GM04504 (cell line): ENCODE measurements at regions not wholly inside any gene's neighbourhood (a gene's known extent, or its start where the extent isn't known, plus 50 kb on each side); places are given as distances from the start of the nearest gene placed in this dataset.

Source experiments
- DNase-seq: peaks from one replicate; pipeline ENCODE4 v3.0.0-alpha.2; 2012; ENCODE audit warnings: low read depth

DNA sequence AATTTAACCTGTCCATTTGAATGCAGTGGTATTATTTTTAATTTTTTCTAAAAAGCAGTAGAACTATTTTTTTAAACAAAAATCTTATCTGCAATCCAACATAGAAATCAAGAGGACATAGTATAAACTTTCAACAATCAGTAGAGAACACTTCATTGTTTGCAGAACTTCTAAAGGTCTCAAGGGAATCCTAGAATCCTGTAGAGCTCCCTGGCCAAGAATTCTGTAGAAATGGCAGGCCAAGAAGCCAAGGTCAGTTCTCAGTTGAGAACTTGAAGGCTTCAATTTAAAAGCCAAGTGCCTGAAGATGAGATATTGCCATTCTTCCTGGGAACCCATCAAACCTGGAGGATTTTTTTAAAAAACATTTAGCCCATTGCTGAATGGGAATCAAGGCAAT, 199.2 kb upstream of the KLF4 start:
- DNase-seq, result no peak

DNA sequence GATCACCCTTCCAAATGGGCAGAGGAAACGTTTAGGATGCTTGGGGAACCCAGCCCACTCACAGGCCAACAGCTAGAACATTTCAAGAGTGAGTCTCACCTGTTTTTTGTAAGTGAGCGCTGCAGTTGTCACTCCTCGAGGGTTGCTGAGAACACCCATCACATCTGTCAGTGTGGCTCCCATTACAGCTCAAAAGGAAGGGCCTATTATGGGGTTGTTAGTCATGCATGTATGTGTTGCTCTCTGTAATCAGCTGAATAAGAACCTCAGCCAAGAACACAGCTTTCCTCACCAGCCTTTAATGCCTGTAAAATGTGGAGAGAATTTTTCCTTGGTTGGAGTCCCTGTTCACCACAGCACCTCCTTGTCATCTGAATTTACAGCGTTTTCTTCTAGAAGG, 196.3 kb upstream of the KLF4 start:
- no peak for DNase-seq

DNA sequence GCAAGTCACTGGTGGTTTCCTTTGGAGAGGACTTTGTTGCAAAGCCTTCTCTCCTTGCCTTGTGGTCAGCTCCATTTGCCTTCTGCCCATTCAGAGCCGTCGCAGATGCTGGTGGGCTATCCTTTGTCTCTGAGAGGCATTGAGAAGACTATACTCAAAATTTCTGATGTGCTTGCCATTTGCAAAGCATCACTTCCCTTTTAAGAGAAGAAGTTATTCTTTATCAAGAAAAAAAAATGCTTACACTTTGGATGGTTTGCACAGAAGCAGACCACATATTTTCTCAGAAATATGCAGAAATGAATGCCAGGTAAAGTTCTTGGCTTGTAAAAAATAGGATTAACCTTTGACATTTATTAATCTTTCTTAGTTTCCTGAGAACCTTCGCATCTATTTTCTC, 195.8 kb upstream of the KLF4 start:
- DNase-seq, result no peak

DNA sequence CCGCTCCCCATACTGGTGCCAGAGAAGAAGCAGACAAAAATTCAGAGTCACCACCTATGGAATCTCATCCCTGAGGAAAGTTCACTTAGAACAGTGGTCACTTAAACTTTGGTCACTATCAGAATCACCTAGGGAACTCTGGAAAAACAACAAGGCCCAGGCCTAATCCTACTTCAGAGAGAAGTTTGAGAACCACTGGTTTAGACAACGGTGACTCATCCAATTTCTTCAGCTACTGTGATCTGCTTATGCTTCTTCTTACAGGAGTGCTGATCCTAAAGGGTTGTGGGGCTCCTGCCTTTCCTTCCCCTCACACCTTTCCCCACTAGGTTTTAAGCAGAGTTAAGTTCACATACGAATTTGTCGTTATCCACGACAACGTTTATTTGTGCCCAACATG, 194.7 kb upstream of the KLF4 start:
- no peak for DNase-seq

DNA sequence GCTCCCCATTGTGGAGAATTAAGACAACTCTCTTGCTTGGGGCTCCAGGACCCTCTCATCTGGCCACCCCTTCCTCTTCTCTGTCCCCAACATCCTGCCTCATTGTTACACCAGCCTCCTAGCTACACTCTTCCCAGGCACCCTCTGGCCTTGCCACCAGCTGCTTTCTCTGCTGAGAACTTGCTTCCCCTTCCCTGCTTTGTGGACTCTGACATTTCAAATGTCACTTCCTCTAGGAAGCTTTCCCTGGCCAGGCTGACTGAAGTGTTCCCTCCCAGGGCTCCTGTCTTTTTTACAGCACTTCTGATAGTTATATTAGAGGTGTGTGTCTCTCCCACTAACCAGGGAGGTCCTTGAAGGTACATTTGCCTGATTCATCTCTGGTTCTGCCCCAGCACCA, 194.0 kb upstream of the KLF4 start:
- DNase-seq, result no peak

DNA sequence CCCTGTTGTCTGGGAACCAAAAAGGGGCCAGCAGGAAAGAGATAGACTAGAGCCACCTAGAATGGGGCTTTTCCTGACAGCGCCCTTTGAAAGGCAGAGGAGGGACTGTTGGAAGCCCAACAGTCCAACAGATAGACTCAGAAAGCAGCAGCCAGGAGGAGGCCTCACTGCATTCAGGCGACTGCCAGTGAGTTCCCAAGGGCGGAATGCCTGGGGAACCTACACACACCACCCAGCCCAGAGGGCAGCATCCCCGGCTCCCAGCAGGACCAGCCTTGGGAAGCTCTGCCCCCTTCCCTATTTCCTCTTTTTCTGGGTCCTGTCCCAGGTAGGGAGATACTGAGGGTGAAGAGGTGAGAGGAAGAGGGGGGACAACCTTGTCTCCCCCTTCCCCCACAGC, 192.4 kb upstream of the KLF4 start:
- DNase-seq, result no peak

GRCh38 chr9:107675351-107676259, 186.0 kb upstream of the KLF4 start:
- DNase-seq, result no peak

DNA sequence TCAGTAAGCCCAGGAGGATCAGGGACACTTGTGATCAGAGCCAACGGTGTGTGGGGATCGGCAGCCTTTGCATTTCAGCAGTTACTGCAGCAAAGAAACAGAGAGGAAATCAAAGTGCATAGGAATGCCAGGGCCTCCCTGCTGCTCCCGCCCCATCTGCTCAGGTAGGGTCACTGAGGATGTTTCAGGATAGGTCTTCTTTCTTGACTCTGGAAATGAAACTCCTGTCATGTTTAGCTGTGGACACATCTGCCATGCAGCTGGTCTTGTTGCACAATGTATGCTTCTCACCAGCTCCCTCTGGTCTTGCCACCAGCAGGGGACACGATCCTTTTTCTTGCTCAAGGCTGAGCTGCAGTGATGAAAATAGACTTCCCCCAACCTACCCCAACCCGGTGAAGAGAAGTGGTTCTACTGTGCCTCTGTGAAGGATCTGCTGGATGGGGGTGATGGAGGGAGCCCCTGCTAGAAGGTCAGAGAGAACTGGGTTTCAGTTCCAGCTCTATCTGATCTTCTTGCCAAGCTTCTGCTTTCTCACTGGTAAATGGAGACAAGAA, 185.2 kb upstream of the KLF4 start:
- peak; percentile 38 for DNase-seq

DNA sequence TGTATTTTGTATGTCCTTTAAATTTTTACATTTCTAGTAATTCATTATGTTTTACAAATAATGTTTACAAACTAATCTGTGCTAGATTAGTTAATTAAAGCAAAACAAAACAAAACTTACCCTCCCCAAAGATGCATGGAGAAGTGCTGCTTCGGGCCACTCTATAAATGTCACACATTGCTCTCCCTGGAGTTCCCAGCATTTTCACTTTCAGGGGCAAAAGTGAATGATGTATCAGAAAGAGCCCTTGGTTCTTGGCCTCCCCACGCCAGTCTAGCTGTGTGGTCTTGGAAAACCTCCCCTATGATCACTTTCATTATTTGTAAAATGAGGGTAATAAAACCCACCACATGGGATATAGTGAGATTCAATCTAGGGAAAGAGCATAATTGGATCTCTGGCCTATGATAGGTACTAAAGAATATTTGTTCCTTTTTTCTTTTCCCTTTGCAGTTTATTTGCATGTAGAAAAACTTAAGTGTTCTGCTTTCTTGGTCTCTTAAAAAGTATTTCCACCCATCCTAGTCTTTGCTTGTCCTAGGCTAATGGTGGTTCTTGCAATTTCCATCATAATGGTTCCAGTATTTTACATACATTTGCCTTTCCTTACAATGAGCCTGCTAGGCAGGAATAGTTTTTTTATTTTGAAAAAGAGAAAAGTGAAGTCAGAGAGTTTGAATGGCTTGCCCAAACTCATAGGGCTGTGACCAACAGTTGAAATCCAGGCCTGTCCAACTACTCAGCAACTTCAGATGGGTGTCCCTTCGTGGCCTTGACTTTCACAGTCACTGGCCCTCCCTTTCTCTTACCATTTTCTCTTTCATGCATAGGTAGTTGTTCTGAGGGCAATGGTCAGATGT, 184.5 kb upstream of the KLF4 start:
- no peak for DNase-seq

GRCh38 chr9:107671588-107671987, 182.0 kb upstream of the KLF4 start:
- no peak for DNase-seq

GRCh38 chr9:107669422-107669821, 179.9 kb upstream of the KLF4 start:
- DNase-seq, result no peak

DNA sequence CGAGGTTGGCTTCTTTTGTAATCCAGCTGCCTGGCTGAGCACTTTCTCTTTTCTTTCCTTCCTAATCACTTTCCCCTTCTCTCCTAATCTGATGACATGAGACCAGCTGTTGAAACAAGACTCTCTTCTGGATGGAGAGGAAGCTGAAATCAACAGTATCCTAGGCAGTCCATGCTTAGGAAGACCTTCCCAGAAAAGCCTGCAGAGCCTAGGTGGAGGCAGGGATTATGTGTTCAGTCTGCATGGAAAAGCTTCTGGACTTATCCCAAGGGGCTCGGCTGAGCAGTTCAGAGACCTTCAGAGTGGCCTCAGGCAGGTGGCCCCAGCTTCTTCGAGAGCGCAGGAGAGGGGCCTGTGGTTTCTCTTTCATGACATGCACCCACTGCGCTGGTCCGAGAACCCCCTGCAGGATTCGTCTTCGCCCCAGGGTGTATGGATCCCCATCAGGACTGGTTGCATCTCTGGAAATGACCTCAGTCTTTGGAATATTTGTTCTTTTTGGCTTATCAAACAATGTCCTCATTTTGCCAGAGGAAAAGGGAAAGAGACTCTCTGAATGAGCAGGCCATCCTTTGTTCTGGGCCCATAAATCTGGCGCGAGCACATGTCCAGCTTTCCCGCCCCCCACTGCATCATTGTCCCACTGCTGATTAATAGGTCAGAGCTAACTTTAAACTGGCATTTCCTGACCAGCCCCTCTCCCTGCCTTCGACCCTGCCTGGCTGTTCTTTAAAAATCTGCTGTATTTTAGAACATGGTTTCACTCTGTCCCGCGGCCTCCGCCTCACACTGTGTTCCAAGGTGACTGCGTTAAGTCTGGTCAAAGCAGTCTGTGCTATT, 177.9 kb upstream of the KLF4 start:
- no peak for DNase-seq

- no peak for DNase-seq
Observed at GRCh38 chr9:107665057-107665456, 175.5 kb upstream of the KLF4 start.

GRCh38 chr9:107660976-107661375, 171.4 kb upstream of the KLF4 start:
- DNase-seq, result no peak

- DNase-seq, result no peak
Observed at GRCh38 chr9:107653263-107653821, 163.8 kb upstream of the KLF4 start.

DNA sequence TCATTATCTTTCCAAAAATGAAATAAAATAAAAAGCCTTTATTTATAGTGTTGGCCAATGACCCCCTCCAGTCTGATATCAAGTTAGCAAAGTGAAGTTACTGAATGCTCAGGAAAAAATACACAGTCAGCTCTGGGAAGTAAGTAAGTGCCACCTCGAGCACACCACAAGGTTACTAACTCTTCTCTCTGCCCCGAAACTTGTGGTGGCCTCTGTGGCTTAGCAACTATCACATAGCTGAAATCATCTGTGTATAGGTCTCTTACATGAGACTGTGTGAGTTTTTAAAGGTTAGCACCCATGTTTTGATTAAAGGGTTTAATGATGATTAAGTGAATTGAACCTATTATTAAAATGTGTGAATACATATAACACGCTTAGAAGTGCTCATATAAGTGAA, 161.4 kb upstream of the KLF4 start:
- DNase-seq, result no peak

DNA sequence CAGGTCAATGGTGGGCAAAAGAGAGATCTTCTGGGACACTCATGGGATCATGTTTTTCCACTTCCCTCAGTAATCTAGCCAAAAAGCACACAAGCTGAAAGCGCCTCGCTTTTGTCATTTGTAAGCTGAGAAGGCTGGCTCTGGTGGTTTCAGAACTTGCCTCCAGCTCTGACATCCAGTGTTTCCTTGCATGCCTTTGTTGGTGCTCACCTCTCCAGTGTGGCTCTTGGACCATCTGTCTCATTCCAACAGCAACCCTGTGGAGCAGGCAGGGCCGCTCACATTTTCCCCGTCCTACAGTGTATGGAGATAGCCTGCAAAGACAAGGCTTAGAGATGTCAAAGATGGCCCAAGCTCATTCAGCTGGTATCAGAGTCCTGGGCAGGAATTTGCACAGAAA, 160.8 kb upstream of the KLF4 start:
- DNase-seq, result no peak

GRCh38 chr9:107648153-107648715, 158.7 kb upstream of the KLF4 start:
- no peak for DNase-seq

GRCh38 chr9:107647611-107648010, 158.0 kb upstream of the KLF4 start:
- no peak for DNase-seq

DNA sequence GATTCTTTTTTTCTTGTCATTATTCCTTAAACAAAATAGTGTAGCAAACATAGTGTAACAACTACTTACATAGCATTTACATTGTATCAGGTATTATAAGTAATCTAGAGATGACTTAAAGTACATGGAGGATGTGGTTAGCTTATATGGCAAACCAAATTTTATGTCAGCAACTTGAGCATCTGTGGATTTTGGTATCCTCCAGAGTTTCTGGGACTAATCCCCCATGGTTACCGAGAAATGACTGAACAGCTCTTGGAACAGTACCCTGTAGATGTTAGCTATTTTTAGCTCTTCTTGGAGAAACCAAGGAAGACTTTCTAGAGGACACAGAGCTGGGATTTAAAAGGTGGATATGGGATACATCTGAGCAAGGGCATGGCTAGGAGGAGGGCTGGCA, 157.6 kb upstream of the KLF4 start:
- no peak for DNase-seq

DNA sequence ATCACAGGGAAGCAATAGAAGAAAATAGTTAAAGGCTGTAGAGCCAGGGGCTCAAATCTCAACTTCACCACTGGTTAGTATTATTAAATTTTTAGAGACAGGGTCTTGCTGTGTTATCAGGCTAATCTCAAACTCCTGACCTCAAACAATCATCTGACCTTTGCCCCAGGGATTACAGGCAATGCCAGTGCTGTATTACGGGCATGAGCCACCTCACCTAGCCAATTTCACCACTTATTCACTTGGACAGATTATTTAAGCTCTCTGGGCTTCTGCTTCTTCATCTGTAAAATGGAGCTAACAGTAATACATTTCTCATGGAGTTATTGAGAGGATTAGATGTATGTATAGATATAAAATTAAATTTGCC, 155.9 kb upstream of the KLF4 start:
- no peak for DNase-seq
